K562 (cell line): ENCODE measurements at regions not wholly inside any gene's neighbourhood (a gene's known extent, or its start where the extent isn't known, plus 50 kb on each side); places are given as distances from the start of the nearest gene placed in this dataset.

ENCODE experiments used
- ATF1 ChIP-seq, 2 experiments: fragments of 450-650 bp in 1 of 2; IDR thresholded peaks; 2 replicates each; pipeline ENCODE4 v1.6.1; 2016; ENCODE audit warnings: missing compliant biosample characterization in 1 of 2, missing genetic modification characterization in 1 of 2
- CTCF ChIP-seq, 3 experiments: IDR thresholded peaks in 2 of 3; conservative IDR thresholded peaks in 1 of 3; 2 replicates each; pipeline ENCODE4 v1.5.1; 2011 to 2012; ENCODE audit warnings: low read length in 3 of 3, mild to moderate bottlenecking in 3 of 3, control low read depth in 2 of 3, improper control_type of control experiment in 1 of 3, inconsistent platforms in 1 of 3, low read depth in 1 of 3, mixed read lengths in 1 of 3, moderate library complexity in 1 of 3; ENCODE audit not compliant: insufficient read depth in 2 of 3
- EP300 ChIP-seq: IDR thresholded peaks from 2 replicates; pipeline ENCODE4 v1.6.1; 2012; ENCODE audit warnings: low read length, improper control_type of control experiment
- GABPA ChIP-seq: fragments of 200-800 bp; sonication (Bioruptor generic); conservative IDR thresholded peaks from 2 replicates; pipeline ENCODE4 v1.6.1; 2016; ENCODE audit warnings: low read depth, missing genetic modification characterization, missing compliant biosample characterization
- IRF1 ChIP-seq: sonication (generic); formaldehyde crosslinking; IDR thresholded peaks from 2 replicates; pipeline ENCODE4 v1.8.0; 2022; ENCODE audit warnings: missing genetic modification reagents, mild to moderate bottlenecking, borderline replicate concordance
- MYC ChIP-seq, 2 experiments: fragments of 250-450 bp in 1 of 2; sonication (Bioruptor Pico) in 1 of 2; IDR thresholded peaks; 2 replicates each; pipeline versions ENCODE4 v1.5.1 to v1.6.1; 2012 to 2021; ENCODE audit warnings: low read depth in 2 of 2, borderline replicate concordance in 1 of 2, improper control_type of control experiment in 1 of 2, low read length in 1 of 2, mild to moderate bottlenecking in 1 of 2, moderate library complexity in 1 of 2
- NRF1 ChIP-seq, 2 experiments: fragments of 450-650 bp; IDR thresholded peaks in 1 of 2; conservative IDR thresholded peaks in 1 of 2; 2 replicates each; pipeline ENCODE4 v1.6.1; 2014; ENCODE audit warnings: mild to moderate bottlenecking in 2 of 2
- POLR2AphosphoS5 ChIP-seq: IDR thresholded peaks from 2 replicates; pipeline ENCODE4 v1.6.1; 2011; ENCODE audit warnings: mild to moderate bottlenecking, low read depth, low read length, moderate library complexity; ENCODE audit not compliant: control insufficient read depth, insufficient read depth
- TFAM ChIP-seq: fragments of 250-450 bp; sonication (Bioruptor Pico); conservative IDR thresholded peaks from 2 replicates; pipeline ENCODE4 v1.5.0; 2021; ENCODE audit warnings: mild to moderate bottlenecking, moderate library complexity
- ZNF324 ChIP-seq: fragments of 250-450 bp; sonication (Bioruptor Pico); IDR thresholded peaks from 2 replicates; pipeline ENCODE4 v1.4.0; 2020; ENCODE audit warnings: mild to moderate bottlenecking

- no peak for TF ChIP-seq ZNF324 (CRISPR knock-in tag)
- no peak for TF ChIP-seq TFAM
- no peak for TF ChIP-seq CTCF (IDR thresholded peaks at IDR 0.05 in 2 of 3, conservative IDR thresholded peaks at IDR 0.05 in 1 of 3; ENCODE audit: insufficient read depth in 2 of 3, low read depth in 1 of 3, low read length in 3 of 3)
- no peak for TF ChIP-seq MYC (IDR thresholded peaks at IDR 0.05; ENCODE audit: low read depth, low read length)
- TF ChIP-seq MYC (CRISPR knock-in tag; IDR thresholded peaks at IDR 0.05; ENCODE audit: borderline replicate concordance, low read depth): no peak
- no peak for TF ChIP-seq GABPA (tag)
- TF ChIP-seq NRF1 (conservative IDR thresholded peaks at IDR 0.05 in 1 of 2, IDR thresholded peaks at IDR 0.05 in 1 of 2): no peak
- no peak for TF ChIP-seq EP300
- TF ChIP-seq IRF1 (CRISPR knock-in tag): no peak
- TF ChIP-seq ATF1 (CRISPR knock-in tag; IDR thresholded peaks at IDR 0.05): no peak
- TF ChIP-seq ATF1 (tag; IDR thresholded peaks at IDR 0.05): no peak
- no peak for TF ChIP-seq POLR2AphosphoS5
Observed at GRCh38 chr6:145090801-145091585, 644.3 kb downstream of the EPM2A start.
